GM23338 (cell line): ENCODE measurements at regions not wholly inside any gene's neighbourhood (a gene's known extent, or its start where the extent isn't known, plus 50 kb on each side); places are given as distances from the start of the nearest gene placed in this dataset.

ENCODE experiments used
- ATAC-seq: fragments of 200-7000 bp; cut with Tn5 transposase; 3 replicates; pipeline ENCODE4 v1.9.1; 2020
- DNase-seq: peaks from one replicate; pipeline ENCODE4 v3.0.0-alpha.2; 2015; ENCODE audit warnings: low spot score
- H2AFZ ChIP-seq: fragments of 200-600 bp; sonication (generic); 2 replicates; pipeline ENCODE4 v1.8.0; 2016; ENCODE audit warnings: antibody characterized with exemption, mild to moderate bottlenecking, moderate library complexity
- H3F3A ChIP-seq: fragments of 200-600 bp; sonication (generic); replicated peaks from 2 replicates; pipeline ENCODE4 v1.8.0; 2017; ENCODE audit warnings: antibody characterized with exemption, mixed run types, low read depth
- H3K27ac ChIP-seq: fragments of 200-600 bp; sonication (generic); 2 replicates; pipeline ENCODE4 v1.6.1; 2016; ENCODE audit warnings: low read depth
- H3K27me3 ChIP-seq: fragments of 200-600 bp; sonication (generic); 2 replicates; pipeline ENCODE4 v1.8.0; 2016; ENCODE audit warnings: mild to moderate bottlenecking, mixed run types, moderate library complexity; ENCODE audit not compliant: insufficient read depth
- H3K36me3 ChIP-seq: fragments of 200-600 bp; sonication (generic); 2 replicates; pipeline ENCODE4 v1.8.0; 2016; ENCODE audit warnings: mild to moderate bottlenecking; ENCODE audit not compliant: insufficient read depth
- H3K4me1 ChIP-seq: fragments of 200-600 bp; sonication (generic); 2 replicates; pipeline ENCODE4 v1.8.0; 2016; ENCODE audit warnings: mild to moderate bottlenecking, moderate library complexity; ENCODE audit not compliant: insufficient read depth
- H3K4me2 ChIP-seq: fragments of 200-600 bp; sonication (generic); 2 replicates; pipeline ENCODE4 v1.7.1; 2017; ENCODE audit warnings: mixed run types
- H3K4me3 ChIP-seq: fragments of 200-600 bp; sonication (generic); 2 replicates; pipeline ENCODE4 v1.6.1; 2016; ENCODE audit warnings: mixed run types
- H3K79me2 ChIP-seq: fragments of 200-600 bp; sonication (generic); replicated peaks from 2 replicates; pipeline ENCODE4 v1.8.0; 2017; ENCODE audit warnings: mild to moderate bottlenecking; ENCODE audit not compliant: insufficient read depth
- H3K9me2 ChIP-seq: fragments of 200-600 bp; sonication (generic); 2 replicates; pipeline ENCODE4 v1.8.0; 2017; ENCODE audit not compliant: insufficient read depth
- H4K20me1 ChIP-seq: fragments of 200-600 bp; sonication (generic); replicated peaks from 2 replicates; pipeline ENCODE4 v1.8.0; 2017; ENCODE audit warnings: mild to moderate bottlenecking; ENCODE audit not compliant: insufficient read depth
- H3K27ac Mint-ChIP-seq: 2 replicates; pipeline ENCODE4 v1.8.0; 2020; ENCODE audit warnings: inconsistent platforms, mild to moderate bottlenecking, moderate library complexity, mixed read lengths
- H3K27me3 Mint-ChIP-seq: 3 replicates; pipeline ENCODE4 v1.8.0; 2022; ENCODE audit warnings: low read depth, mild to moderate bottlenecking, moderate library complexity, mixed read lengths, inconsistent platforms; ENCODE audit not compliant: insufficient read depth, poor library complexity
- H3K36me3 Mint-ChIP-seq: 3 replicates; pipeline ENCODE4 v1.8.0; 2021; ENCODE audit warnings: low read depth, mild to moderate bottlenecking, inconsistent platforms, moderate library complexity, mixed read lengths
- H3K4me1 Mint-ChIP-seq: 3 replicates; pipeline ENCODE4 v1.8.0; 2020; ENCODE audit warnings: mild to moderate bottlenecking, inconsistent platforms, mixed read lengths
- H3K4me3 Mint-ChIP-seq: 3 replicates; pipeline ENCODE4 v1.8.0; 2021; ENCODE audit warnings: moderate library complexity, mild to moderate bottlenecking, inconsistent platforms, mixed read lengths
- H3K9me3 Mint-ChIP-seq: 3 replicates; pipeline ENCODE4 v1.8.0; 2020; ENCODE audit warnings: moderate library complexity, mild to moderate bottlenecking, inconsistent platforms, mixed read lengths
- ETS1 ChIP-seq: IDR thresholded peaks from 2 replicates; pipeline ENCODE4 v1.6.1; 2016; ENCODE audit warnings: antibody characterized with exemption
- EZH2 ChIP-seq: fragments of 200-600 bp; sonication (generic); IDR thresholded peaks from one replicate; pipeline ENCODE4 v1.8.0; 2017; ENCODE audit warnings: antibody characterized with exemption, mild to moderate bottlenecking, low read depth; ENCODE audit not compliant: unreplicated experiment
- NANOG ChIP-seq: IDR thresholded peaks from 2 replicates; pipeline ENCODE4 v1.6.1; 2016; ENCODE audit warnings: antibody characterized with exemption, borderline replicate concordance
- POLR2AphosphoS5 ChIP-seq: IDR thresholded peaks from 2 replicates; pipeline ENCODE4 v1.6.1; 2016; ENCODE audit warnings: antibody characterized with exemption, low read depth
- ZNF114 ChIP-seq: fragments of 250-450 bp; sonication (Bioruptor Pico); IDR thresholded peaks from 2 replicates; pipeline ENCODE4 v1.5.0; 2020; ENCODE audit warnings: mild to moderate bottlenecking, moderate library complexity
- ZNF331 ChIP-seq: fragments of 250-450 bp; sonication (Bioruptor Pico); IDR thresholded peaks from 2 replicates; pipeline ENCODE4 v1.5.0; 2020; ENCODE audit warnings: low read depth, mild to moderate bottlenecking, moderate library complexity
- ZNF462 ChIP-seq: fragments of 250-450 bp; sonication (Bioruptor Pico); IDR thresholded peaks from 2 replicates; pipeline ENCODE4 v1.5.0; 2020; ENCODE audit warnings: mild to moderate bottlenecking, moderate library complexity
- TF ChIP-seq, protein P1 (sequence below), 2 experiments: fragments of 200-600 bp in 1 of 2; sonication (generic) in 1 of 2; conservative IDR thresholded peaks; 2 replicates each; pipeline versions ENCODE4 v1.5.1 to v1.6.1; 2016 to 2017; ENCODE audit warnings: antibody characterized with exemption in 2 of 2, low read depth in 2 of 2, mild to moderate bottlenecking in 2 of 2, moderate library complexity in 1 of 2
- TF ChIP-seq, protein P2 (sequence below): IDR thresholded peaks from one replicate; pipeline ENCODE4 v1.6.1; 2018; ENCODE audit warnings: antibody characterized with exemption; ENCODE audit not compliant: unreplicated experiment

DNA sequence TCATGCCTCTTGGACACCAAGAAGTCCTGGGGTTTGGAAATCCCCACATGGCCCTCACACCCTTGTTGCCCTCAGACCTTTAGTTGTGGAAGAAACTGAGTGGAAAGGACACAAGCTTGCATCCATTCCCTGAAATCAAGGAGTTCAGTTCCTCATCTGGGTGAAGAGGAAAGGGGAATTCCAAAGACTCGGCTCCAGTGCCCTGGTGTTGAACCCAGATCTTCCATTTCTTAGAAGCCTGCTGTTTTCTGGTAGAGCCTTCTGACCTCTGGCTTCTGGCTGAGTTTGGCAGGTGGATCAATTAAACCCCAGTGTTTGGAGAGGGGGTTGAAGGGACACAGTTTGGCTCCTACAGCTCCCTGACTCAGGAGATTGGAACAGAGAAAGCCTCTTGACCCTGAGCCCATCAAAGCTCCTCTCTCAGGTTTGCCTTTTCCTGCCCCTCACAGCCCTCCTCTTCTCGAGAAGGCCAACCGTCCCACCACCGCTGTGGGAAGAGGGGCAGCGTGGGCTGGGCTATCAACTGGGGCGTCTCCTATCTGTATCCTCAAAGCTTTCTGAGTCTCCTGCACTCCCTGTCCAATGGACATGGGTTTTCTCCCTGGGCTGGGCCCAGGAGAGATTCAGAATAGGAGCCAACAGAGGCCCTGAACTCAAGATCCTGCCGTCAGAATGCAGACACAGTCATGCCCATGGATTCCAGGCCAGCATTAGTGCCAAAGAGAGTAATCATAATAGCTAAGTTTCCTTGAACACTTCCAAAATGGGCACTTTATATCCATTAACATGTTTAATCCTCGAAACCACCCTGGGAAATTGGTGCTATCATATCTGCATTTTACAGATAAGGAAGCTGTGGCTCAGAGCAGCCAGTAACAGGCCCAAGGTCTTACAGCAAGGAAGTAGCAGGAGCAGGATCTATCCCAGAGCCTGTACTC lies 146.2 kb downstream of the VEGFA start:
- DNase-seq: no peak
- Histone ChIP-seq H3K4me1 (peaks cover 6% of the 10 kb centered on the region), H3K9me2 (no peaks in the 10 kb centered on the region), H3K4me3 (no peak overlapping the region), H2AFZ (no peak overlapping the region), H3K36me3 (no peaks in the 10 kb centered on the region), H3K4me2 (no peak overlapping the region), H4K20me1 (no peaks in the 10 kb centered on the region), H3K27me3 (no peaks in the 10 kb centered on the region), H3K27ac (no peak overlapping the region), H3F3A (no peaks in the 10 kb centered on the region), H3K79me2 (no peaks in the 10 kb centered on the region)
- Mint-ChIP-seq H3K9me3 (no peaks in the 10 kb centered on the region), H3K27me3 (peaks cover 7% of the 10 kb centered on the region), H3K4me1 (peaks cover 34% of the 10 kb centered on the region), H3K36me3 (no peaks in the 10 kb centered on the region; the same call in 2 of the 3 replicates), H3K27ac (no peak overlapping the region), H3K4me3 (no peak overlapping the region)
- TF ChIP-seq, protein P1, sequence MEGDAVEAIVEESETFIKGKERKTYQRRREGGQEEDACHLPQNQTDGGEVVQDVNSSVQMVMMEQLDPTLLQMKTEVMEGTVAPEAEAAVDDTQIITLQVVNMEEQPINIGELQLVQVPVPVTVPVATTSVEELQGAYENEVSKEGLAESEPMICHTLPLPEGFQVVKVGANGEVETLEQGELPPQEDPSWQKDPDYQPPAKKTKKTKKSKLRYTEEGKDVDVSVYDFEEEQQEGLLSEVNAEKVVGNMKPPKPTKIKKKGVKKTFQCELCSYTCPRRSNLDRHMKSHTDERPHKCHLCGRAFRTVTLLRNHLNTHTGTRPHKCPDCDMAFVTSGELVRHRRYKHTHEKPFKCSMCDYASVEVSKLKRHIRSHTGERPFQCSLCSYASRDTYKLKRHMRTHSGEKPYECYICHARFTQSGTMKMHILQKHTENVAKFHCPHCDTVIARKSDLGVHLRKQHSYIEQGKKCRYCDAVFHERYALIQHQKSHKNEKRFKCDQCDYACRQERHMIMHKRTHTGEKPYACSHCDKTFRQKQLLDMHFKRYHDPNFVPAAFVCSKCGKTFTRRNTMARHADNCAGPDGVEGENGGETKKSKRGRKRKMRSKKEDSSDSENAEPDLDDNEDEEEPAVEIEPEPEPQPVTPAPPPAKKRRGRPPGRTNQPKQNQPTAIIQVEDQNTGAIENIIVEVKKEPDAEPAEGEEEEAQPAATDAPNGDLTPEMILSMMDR (conservative IDR thresholded peaks at IDR 0.05; ENCODE audit: low read depth in 2 of 2): no peak
- TF ChIP-seq EZH2 (no peak), ZNF331 (CRISPR knock-in tag) (no peak), NANOG (no peak), ZNF462 (CRISPR knock-in tag) (no peak), ETS1 (no peak), POLR2AphosphoS5 (no peak), ZNF114 (CRISPR knock-in tag) (no peak)
- TF ChIP-seq, protein P2, sequence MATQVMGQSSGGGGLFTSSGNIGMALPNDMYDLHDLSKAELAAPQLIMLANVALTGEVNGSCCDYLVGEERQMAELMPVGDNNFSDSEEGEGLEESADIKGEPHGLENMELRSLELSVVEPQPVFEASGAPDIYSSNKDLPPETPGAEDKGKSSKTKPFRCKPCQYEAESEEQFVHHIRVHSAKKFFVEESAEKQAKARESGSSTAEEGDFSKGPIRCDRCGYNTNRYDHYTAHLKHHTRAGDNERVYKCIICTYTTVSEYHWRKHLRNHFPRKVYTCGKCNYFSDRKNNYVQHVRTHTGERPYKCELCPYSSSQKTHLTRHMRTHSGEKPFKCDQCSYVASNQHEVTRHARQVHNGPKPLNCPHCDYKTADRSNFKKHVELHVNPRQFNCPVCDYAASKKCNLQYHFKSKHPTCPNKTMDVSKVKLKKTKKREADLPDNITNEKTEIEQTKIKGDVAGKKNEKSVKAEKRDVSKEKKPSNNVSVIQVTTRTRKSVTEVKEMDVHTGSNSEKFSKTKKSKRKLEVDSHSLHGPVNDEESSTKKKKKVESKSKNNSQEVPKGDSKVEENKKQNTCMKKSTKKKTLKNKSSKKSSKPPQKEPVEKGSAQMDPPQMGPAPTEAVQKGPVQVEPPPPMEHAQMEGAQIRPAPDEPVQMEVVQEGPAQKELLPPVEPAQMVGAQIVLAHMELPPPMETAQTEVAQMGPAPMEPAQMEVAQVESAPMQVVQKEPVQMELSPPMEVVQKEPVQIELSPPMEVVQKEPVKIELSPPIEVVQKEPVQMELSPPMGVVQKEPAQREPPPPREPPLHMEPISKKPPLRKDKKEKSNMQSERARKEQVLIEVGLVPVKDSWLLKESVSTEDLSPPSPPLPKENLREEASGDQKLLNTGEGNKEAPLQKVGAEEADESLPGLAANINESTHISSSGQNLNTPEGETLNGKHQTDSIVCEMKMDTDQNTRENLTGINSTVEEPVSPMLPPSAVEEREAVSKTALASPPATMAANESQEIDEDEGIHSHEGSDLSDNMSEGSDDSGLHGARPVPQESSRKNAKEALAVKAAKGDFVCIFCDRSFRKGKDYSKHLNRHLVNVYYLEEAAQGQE: no peak
- ATAC-seq: no peak
